GM12872 (cell line): ENCODE measurements at regions not wholly inside any gene's neighbourhood (a gene's known extent, or its start where the extent isn't known, plus 50 kb on each side); places are given as distances from the start of the nearest gene placed in this dataset.

ENCODE experiments used
- TF ChIP-seq, protein P1 (sequence below): IDR thresholded peaks from 3 replicates; pipeline ENCODE4 v1.5.1; 2011; ENCODE audit warnings: low read depth, mild to moderate bottlenecking, low read length, moderate library complexity; ENCODE audit not compliant: insufficient read depth

DNA sequence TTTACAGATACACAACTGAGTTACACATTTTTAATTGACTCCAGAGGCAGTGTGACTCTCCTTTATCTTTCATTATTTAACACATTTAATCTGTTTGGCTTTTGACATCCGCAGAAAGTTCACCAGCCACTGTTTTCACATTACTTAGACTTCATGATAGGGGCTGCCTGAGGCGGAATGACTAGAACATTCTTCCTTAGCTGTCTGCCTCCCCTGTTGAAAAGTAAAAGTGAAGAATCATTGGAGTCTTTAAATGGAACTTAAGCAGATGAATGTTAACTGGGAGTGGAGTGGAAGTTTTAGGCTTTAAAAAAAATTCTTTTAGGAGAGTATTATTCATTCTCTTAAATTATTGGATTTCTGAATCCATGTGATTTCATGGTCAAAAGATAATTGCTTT is 229.2 kb upstream of the MTNR1B start:
- TF ChIP-seq, protein P1, sequence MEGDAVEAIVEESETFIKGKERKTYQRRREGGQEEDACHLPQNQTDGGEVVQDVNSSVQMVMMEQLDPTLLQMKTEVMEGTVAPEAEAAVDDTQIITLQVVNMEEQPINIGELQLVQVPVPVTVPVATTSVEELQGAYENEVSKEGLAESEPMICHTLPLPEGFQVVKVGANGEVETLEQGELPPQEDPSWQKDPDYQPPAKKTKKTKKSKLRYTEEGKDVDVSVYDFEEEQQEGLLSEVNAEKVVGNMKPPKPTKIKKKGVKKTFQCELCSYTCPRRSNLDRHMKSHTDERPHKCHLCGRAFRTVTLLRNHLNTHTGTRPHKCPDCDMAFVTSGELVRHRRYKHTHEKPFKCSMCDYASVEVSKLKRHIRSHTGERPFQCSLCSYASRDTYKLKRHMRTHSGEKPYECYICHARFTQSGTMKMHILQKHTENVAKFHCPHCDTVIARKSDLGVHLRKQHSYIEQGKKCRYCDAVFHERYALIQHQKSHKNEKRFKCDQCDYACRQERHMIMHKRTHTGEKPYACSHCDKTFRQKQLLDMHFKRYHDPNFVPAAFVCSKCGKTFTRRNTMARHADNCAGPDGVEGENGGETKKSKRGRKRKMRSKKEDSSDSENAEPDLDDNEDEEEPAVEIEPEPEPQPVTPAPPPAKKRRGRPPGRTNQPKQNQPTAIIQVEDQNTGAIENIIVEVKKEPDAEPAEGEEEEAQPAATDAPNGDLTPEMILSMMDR: no peak

DNA sequence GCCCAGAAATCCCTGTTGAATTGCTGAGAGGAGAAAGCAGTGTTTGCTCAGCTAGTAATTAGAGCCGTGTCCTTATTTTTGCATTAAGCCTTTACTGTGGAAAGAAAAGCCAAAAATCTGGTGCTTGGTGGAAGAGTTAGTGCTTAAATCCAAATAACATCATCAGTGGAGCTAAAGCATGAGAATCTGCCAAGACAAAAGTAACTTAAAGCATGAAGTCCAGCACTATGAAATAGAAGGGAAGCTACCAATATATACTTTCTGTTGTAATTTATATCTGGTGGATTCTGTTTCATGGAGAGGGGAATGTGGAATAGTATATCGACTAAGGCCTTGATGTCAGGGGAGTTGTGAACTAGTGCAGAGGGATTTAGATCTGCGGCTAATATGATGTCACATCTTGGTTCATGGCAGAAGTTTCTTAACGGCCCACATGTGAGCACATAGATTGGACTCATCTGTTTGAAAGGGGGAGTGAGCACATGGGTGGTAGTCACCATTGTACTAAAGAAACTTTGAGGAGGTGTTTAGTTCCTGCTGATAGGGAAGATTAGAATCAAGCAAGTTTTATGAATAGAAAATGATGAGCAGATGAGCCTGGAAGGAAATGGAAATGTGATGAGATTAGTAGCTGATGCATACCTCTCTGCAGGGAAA is 224.4 kb upstream of the MTNR1B start:
- TF ChIP-seq, protein P1: no peak

DNA sequence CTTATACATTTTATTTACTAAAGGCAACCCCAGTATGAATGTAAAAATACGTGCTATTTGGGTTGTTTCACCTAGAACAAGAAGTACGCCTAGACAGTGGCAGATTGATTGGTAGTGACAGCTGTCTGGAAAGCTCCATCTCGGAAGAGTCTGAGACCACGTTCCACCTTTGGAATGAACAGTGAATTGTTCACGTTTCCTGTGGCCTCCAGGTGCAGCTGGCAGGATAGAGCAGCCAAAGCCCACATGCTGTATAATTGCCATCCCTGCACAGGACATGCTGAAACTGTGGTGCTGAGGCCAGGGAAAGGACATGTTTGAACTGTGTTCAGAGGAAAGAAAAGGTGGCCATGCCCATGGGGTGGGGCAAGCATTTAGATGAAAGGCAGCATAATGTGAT is 218.7 kb upstream of the MTNR1B start:
- TF ChIP-seq, protein P1: no peak

DNA sequence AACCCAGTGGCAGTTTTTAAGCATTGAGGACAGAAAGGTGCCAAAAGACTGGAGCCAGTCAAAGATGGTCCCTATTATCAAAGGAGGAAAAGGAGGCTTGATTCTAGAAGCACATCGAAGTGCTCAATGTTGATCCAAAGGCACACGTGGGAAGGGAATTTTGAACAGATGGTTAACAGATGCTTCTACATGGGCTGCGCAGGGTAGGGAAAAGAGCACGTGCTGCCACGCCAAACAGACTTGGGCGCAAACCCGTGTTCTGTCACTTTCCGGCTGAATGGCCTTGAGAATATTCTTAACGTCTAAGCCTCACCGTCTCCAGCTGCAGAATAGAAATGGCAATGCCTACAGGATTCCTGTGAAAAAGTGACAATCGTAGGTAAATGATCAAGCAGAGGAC is 217.9 kb upstream of the MTNR1B start:
- TF ChIP-seq, protein P1: no peak

DNA sequence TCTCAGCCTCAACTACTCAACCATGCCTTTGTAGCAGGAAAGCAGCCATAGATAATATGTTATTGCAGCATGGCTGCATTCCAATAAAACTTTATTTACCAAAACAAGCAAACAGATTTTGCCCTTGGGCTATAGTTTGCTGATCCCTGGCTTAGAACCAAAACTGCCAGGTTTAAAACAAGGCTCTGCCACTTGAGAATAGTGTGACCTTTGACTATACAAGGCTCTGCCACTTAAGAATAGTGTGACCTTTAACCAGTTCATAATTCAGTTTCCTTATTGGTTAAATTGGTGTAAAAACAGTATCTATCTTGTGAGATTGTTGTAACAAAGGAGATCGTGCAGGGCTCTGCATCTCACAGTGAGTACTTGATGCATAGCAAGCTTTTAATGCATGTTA is 217.3 kb upstream of the MTNR1B start:
- TF ChIP-seq, protein P1: no peak

DNA sequence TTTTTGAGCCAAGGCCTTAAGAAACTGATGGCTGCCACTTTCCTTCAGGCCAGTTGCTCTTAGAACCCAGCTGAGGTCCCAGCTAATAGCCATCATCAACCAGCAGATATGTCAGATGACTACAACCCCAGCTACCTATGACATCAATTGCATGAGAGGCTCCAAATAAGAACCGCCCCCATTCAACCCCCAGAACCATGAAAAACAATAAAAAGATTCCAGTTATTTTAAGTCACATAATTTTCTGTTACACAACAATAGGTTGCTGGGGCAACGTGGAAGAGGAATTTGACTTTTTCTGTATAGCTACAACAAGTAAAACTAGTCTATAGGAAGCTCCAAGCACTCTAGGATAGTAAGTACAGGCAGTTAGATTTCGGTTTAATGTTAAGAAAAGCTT is 216.3 kb upstream of the MTNR1B start:
- TF ChIP-seq, protein P1: no peak

DNA sequence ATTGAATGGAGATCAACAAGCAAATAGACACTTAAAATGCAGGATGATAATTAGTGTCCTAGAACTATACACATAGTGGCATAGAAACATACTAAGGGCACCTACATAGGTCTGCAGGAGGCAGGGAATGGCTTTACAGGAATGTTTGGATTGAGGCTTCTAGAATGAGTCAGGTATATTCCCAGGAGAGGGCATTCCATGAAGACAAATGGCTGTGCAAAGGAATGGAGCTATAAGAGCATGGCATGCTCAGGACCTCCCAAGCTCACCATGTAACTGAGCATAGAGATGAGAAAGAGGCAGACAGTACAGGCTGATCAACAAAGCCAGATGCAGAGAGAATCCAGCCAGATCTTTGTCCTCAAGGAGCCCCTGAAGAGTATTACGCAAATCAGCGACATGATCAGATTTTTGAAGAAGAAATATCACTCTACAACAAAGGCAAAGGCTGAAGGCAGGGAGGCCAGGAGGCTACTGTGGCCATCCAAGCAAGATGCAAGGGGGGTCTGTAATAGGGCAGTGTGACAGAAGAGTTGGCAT is 211.1 kb upstream of the MTNR1B start:
- TF ChIP-seq, protein P1: no peak
